ENCODE measurements at regions not wholly inside any gene's neighbourhood (a gene's known extent, or its start where the extent isn't known, plus 50 kb on each side); places are given as distances from the start of the nearest gene placed in this dataset.

GRCh38 chr2:43080571-43081021, 145.8 kb downstream of the ZFP36L2 start:
- Mint-ChIP-seq H3K36me3 (ENCODE audit: low read depth) (no peaks in the 10 kb centered on the region), H3K9me3 (no peaks in the 10 kb centered on the region), H3K27ac (no peak overlapping the region), H3K4me3 (no peak overlapping the region), H3K27me3 (ENCODE audit: low read depth, poor library complexity) (peaks cover 9% of the 10 kb centered on the region), H3K4me1 (peaks cover 55% of the 10 kb centered on the region)
- no peak for DNase-seq
- no peak for TF ChIP-seq CTCF (IDR thresholded peaks at IDR 0.05)

GRCh38 chr2:43078781-43079755, 147.3 kb downstream of the ZFP36L2 start:
- H3K27me3 Mint-ChIP-seq (ENCODE audit: low read depth, poor library complexity): peaks cover 5% of the 10 kb centered on the region
- H3K27ac Mint-ChIP-seq: peak overlapping the region; percentile 65
- H3K9me3 Mint-ChIP-seq: no peaks in the 10 kb centered on the region
- no peak for TF ChIP-seq CTCF (IDR thresholded peaks at IDR 0.05)
- H3K36me3 Mint-ChIP-seq (ENCODE audit: low read depth): no peaks in the 10 kb centered on the region
- DNase-seq: no peak
- no peak overlapping the region for H3K4me3 Mint-ChIP-seq
- peaks cover 50% of the 10 kb centered on the region for H3K4me1 Mint-ChIP-seq

- Mint-ChIP-seq H3K27me3 (ENCODE audit: low read depth, poor library complexity) (peaks cover 5% of the 10 kb centered on the region), H3K36me3 (ENCODE audit: low read depth) (no peaks in the 10 kb centered on the region), H3K4me1 (peaks cover 50% of the 10 kb centered on the region), H3K4me3 (no peak overlapping the region), H3K27ac (no peak overlapping the region), H3K9me3 (no peaks in the 10 kb centered on the region)
- no peak for TF ChIP-seq CTCF (IDR thresholded peaks at IDR 0.05)
- no peak for DNase-seq
Measured at GRCh38 chr2:43078301-43078700, 148.1 kb downstream of the ZFP36L2 start.

- no peak for TF ChIP-seq CTCF (IDR thresholded peaks at IDR 0.05)
- DNase-seq: no peak
- Mint-ChIP-seq H3K4me1 (peaks cover 48% of the 10 kb centered on the region), H3K4me3 (no peak overlapping the region), H3K36me3 (ENCODE audit: low read depth) (no peaks in the 10 kb centered on the region), H3K9me3 (no peaks in the 10 kb centered on the region), H3K27ac (no peak overlapping the region), H3K27me3 (ENCODE audit: low read depth, poor library complexity) (peaks cover 5% of the 10 kb centered on the region)
Measured at GRCh38 chr2:43077876-43078275, 148.5 kb downstream of the ZFP36L2 start.

- Mint-ChIP-seq H3K4me3 (no peak overlapping the region), H3K36me3 (ENCODE audit: low read depth) (no peaks in the 10 kb centered on the region), H3K27me3 (ENCODE audit: low read depth, poor library complexity) (peaks cover 5% of the 10 kb centered on the region), H3K27ac (no peak overlapping the region), H3K9me3 (no peaks in the 10 kb centered on the region), H3K4me1 (peaks cover 48% of the 10 kb centered on the region)
- DNase-seq: no peak
- no peak for TF ChIP-seq CTCF (IDR thresholded peaks at IDR 0.05)
Measured at GRCh38 chr2:43076676-43077075, 149.7 kb downstream of the ZFP36L2 start.

Data from nephron progenitor cell (in vitro differentiated cells).